SK-N-SH (cell line): ENCODE measurements at regions not wholly inside any gene's neighbourhood (a gene's known extent, or its start where the extent isn't known, plus 50 kb on each side); places are given as distances from the start of the nearest gene placed in this dataset.

Experiments
- CTCF ChIA-PET: fragments of 300-600, 350-600 bp; formaldehyde crosslinking; extraction: SDS; loops from one replicate; lab custom pipeline; 2021; lab: Yijun Ruan, JAX
- POLR2A ChIA-PET: fragments of 350-600 bp; sonication (Branson Sonifier 250); formaldehyde crosslinking; extraction: SDS; loops from one replicate; lab custom pipeline; 2020; ENCODE audit warnings: antibody characterized with exemption, inconsistent platforms; lab: Yijun Ruan, JAX
- DNase-seq: peaks from one replicate; pipeline ENCODE4 v3.0.0; 2012
- H2AFZ ChIP-seq: fragments of 200-600 bp; sonication (generic); 2 replicates; pipeline ENCODE4 v1.8.1; 2016; ENCODE audit warnings: antibody characterized with exemption, mild to moderate bottlenecking, low read depth
- H3F3A ChIP-seq: fragments of 200-600 bp; sonication (generic); replicated peaks from 2 replicates; pipeline ENCODE3; 2016; ENCODE audit warnings: antibody characterized with exemption, mild to moderate bottlenecking; ENCODE audit not compliant: insufficient read depth
- H3K27ac ChIP-seq, 2 experiments: fragments of 200-500 bp in 1 of 2; fragments of 200-600 bp in 1 of 2; sonication (Bioruptor generic) in 1 of 2; sonication (generic), shearing (Covaris generic) in 1 of 2; 2 replicates each; pipeline versions ENCODE4 v1.5.1 to v1.6.1; 2014 to 2016; ENCODE audit warnings: low read depth in 2 of 2, inconsistent platforms in 1 of 2, low read length in 1 of 2, mild to moderate bottlenecking in 1 of 2, mixed read lengths in 1 of 2
- H3K27me3 ChIP-seq: fragments of 200-600 bp; sonication (generic), shearing (Covaris generic); 2 replicates; pipeline ENCODE4 v1.6.1; 2016; ENCODE audit warnings: mixed run types; ENCODE audit not compliant: insufficient read depth
- H3K36me3 ChIP-seq, 2 experiments: fragments of 200-500 bp in 1 of 2; fragments of 200-600 bp in 1 of 2; sonication (Bioruptor generic) in 1 of 2; sonication (generic) in 1 of 2; replicated peaks in 1 of 2; 2 replicates each; pipeline versions ENCODE3 to v1.5.1; 2014 to 2016; ENCODE audit warnings: low read length in 1 of 2, mild to moderate bottlenecking in 1 of 2; ENCODE audit not compliant: insufficient read depth in 2 of 2, control insufficient read depth in 1 of 2
- H3K4me1 ChIP-seq, 2 experiments: fragments of 200-500 bp in 1 of 2; fragments of 200-600 bp in 1 of 2; sonication (Bioruptor generic) in 1 of 2; sonication (generic), shearing (Covaris generic) in 1 of 2; 2 replicates each; pipeline versions ENCODE4 v1.5.1 to v1.6.1; 2014 to 2016; ENCODE audit warnings: low read depth in 1 of 2, low read length in 1 of 2, mixed run types in 1 of 2; ENCODE audit not compliant: insufficient read depth in 2 of 2, control insufficient read depth in 1 of 2
- H3K4me2 ChIP-seq: fragments of 200-600 bp; sonication (generic), shearing (Covaris generic); 2 replicates; pipeline ENCODE4 v1.6.1; 2017; ENCODE audit warnings: mixed run types
- H3K4me3 ChIP-seq, 2 experiments: fragments of 200-500 bp in 1 of 2; fragments of 200-600 bp in 1 of 2; sonication (Bioruptor generic) in 1 of 2; sonication (generic), shearing (Covaris generic) in 1 of 2; 2 replicates each; pipeline versions ENCODE4 v1.5.1 to v1.8.1; 2014 to 2016; ENCODE audit warnings: low read depth in 2 of 2, inconsistent platforms in 1 of 2, low read length in 1 of 2, mild to moderate bottlenecking in 1 of 2, mixed read lengths in 1 of 2, moderate library complexity in 1 of 2
- H3K79me2 ChIP-seq: fragments of 200-600 bp; sonication (generic); 2 replicates; pipeline ENCODE4 v1.8.1; 2017; ENCODE audit warnings: mild to moderate bottlenecking; ENCODE audit not compliant: insufficient read depth
- H3K9ac ChIP-seq: fragments of 200-600 bp; sonication (generic); 2 replicates; pipeline ENCODE4 v1.6.1; 2017; ENCODE audit warnings: mixed run types
- H3K9me2 ChIP-seq: fragments of 200-600 bp; sonication (generic); 2 replicates; pipeline ENCODE4 v1.6.1; 2017; ENCODE audit warnings: mixed run types
- H3K9me3 ChIP-seq: fragments of 200-600 bp; sonication (generic); 2 replicates; pipeline ENCODE4 v1.6.1; 2017; ENCODE audit warnings: mixed run types, mild to moderate bottlenecking, moderate library complexity
- H4K20me1 ChIP-seq: fragments of 200-600 bp; sonication (generic); 2 replicates; pipeline ENCODE4 v1.6.1; 2017; ENCODE audit warnings: mild to moderate bottlenecking, mixed run types; ENCODE audit not compliant: insufficient read depth
- CHD2 ChIP-seq: fragments of 150-350 bp; IDR thresholded peaks from 2 replicates; pipeline ENCODE4 v1.6.1; 2018; ENCODE audit warnings: low read length; ENCODE audit not compliant: partially characterized antibody
- ELF1 ChIP-seq: IDR thresholded peaks from 2 replicates; pipeline ENCODE4 v1.4.0; 2012
- EZH2phosphoT487 ChIP-seq: fragments of 200-600 bp; sonication (generic); IDR thresholded peaks from 2 replicates; pipeline ENCODE4 v1.6.1; 2017; ENCODE audit warnings: low read depth, mixed run types, mild to moderate bottlenecking, antibody characterized with exemption, moderate library complexity, borderline replicate concordance
- MAX ChIP-seq: IDR thresholded peaks from 2 replicates; pipeline ENCODE4 v1.4.0; 2012; ENCODE audit warnings: low read depth
- PBX3 ChIP-seq: IDR thresholded peaks from 2 replicates; pipeline ENCODE4; 2012
- RAD21 ChIP-seq: IDR thresholded peaks from 2 replicates; pipeline ENCODE4 v1.6.1; 2012; ENCODE audit warnings: mild to moderate bottlenecking, low read length
- RCOR1 ChIP-seq: fragments of 150-350 bp; IDR thresholded peaks from 2 replicates; pipeline ENCODE4 v1.6.1; 2017; ENCODE audit warnings: antibody characterized with exemption, low read length
- RXRA ChIP-seq: IDR thresholded peaks from 2 replicates; pipeline ENCODE4 v1.4.0; 2012; ENCODE audit warnings: low read depth, mild to moderate bottlenecking, borderline replicate concordance
- SMC3 ChIP-seq: IDR thresholded peaks from 2 replicates; pipeline ENCODE4 v1.6.1; 2012; ENCODE audit warnings: low read depth, low read length, improper control_type of control experiment
- TAF1 ChIP-seq: IDR thresholded peaks from 2 replicates; pipeline ENCODE4 v1.6.1; 2012; ENCODE audit warnings: low read depth, mild to moderate bottlenecking, low read length, moderate library complexity, borderline replicate concordance
- USF1 ChIP-seq: IDR thresholded peaks from 2 replicates; pipeline ENCODE4 v1.4.0; 2012; ENCODE audit warnings: low read depth, borderline replicate concordance
- YY1 ChIP-seq: IDR thresholded peaks from 2 replicates; pipeline ENCODE4 v1.4.0; 2012; ENCODE audit warnings: low read depth, mild to moderate bottlenecking
- WGBS: methylation state at CpG from one replicate; pipeline ENCODE4 v1.1.6; 2017; ENCODE audit warnings: low lambda C conversion rate; 5-methylcytosine and 5-hydroxymethylcytosine counted together
- TF ChIP-seq, protein P1 (sequence below): IDR thresholded peaks from 2 replicates; pipeline ENCODE4 v1.6.1; 2012; ENCODE audit warnings: mild to moderate bottlenecking, low read depth, low read length, moderate library complexity
- TF ChIP-seq, protein P2 (sequence below): fragments of 150-350 bp; IDR thresholded peaks from 2 replicates; pipeline ENCODE4 v1.6.1; 2017; ENCODE audit warnings: antibody characterized with exemption, low read length, low read depth, borderline replicate concordance
- TF ChIP-seq, protein P3 (sequence below): IDR thresholded peaks from 2 replicates; pipeline ENCODE4 v1.4.0; 2012; ENCODE audit warnings: low read depth, borderline replicate concordance

GRCh38 chr13:105370011-105370650, 1165.3 kb downstream of the EFNB2 start:
- DNase-seq, result no peak
- POLR2A ChIA-PET, result no interaction called here
- Histone ChIP-seq H3K79me2 (no peaks in the 10 kb centered on the region), H4K20me1 (no peaks in the 10 kb centered on the region), H3K27me3 (no peaks in the 10 kb centered on the region), H3K9me3 (no peaks in the 10 kb centered on the region; the same call in 1 of the 2 replicates), H3K4me2 (no peak overlapping the region), H3F3A (no peaks in the 10 kb centered on the region), H3K9me2 (no peaks in the 10 kb centered on the region; the same call in 1 of the 2 replicates), H3K27ac (no peak overlapping the region), H3K36me3 (no peaks in the 10 kb centered on the region), H3K9ac (no peak overlapping the region), H2AFZ (no peak overlapping the region), H3K4me3 (no peak overlapping the region), H3K4me1 (no peaks in the 10 kb centered on the region; a peak in 2 of 4 replicates)
- 22% methylated on average over 2 of the region's 2 CpGs for WGBS
- CTCF ChIA-PET, result interaction anchor here (1.0 kb wide), 1 partner anchor 22 kb away, joined by 3 read pairs; no protein-coding TSS in a partner anchor
- TF ChIP-seq, protein P1, sequence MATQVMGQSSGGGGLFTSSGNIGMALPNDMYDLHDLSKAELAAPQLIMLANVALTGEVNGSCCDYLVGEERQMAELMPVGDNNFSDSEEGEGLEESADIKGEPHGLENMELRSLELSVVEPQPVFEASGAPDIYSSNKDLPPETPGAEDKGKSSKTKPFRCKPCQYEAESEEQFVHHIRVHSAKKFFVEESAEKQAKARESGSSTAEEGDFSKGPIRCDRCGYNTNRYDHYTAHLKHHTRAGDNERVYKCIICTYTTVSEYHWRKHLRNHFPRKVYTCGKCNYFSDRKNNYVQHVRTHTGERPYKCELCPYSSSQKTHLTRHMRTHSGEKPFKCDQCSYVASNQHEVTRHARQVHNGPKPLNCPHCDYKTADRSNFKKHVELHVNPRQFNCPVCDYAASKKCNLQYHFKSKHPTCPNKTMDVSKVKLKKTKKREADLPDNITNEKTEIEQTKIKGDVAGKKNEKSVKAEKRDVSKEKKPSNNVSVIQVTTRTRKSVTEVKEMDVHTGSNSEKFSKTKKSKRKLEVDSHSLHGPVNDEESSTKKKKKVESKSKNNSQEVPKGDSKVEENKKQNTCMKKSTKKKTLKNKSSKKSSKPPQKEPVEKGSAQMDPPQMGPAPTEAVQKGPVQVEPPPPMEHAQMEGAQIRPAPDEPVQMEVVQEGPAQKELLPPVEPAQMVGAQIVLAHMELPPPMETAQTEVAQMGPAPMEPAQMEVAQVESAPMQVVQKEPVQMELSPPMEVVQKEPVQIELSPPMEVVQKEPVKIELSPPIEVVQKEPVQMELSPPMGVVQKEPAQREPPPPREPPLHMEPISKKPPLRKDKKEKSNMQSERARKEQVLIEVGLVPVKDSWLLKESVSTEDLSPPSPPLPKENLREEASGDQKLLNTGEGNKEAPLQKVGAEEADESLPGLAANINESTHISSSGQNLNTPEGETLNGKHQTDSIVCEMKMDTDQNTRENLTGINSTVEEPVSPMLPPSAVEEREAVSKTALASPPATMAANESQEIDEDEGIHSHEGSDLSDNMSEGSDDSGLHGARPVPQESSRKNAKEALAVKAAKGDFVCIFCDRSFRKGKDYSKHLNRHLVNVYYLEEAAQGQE, result no peak
- TF ChIP-seq SMC3 (no peak), MAX (no peak), TAF1 (no peak), EZH2phosphoT487 (no peak), YY1 (no peak), RCOR1 (no peak), PBX3 (no peak), RAD21 (no peak), CHD2 (no peak), USF1 (no peak), ELF1 (no peak), RXRA (no peak)
- TF ChIP-seq, protein P2, sequence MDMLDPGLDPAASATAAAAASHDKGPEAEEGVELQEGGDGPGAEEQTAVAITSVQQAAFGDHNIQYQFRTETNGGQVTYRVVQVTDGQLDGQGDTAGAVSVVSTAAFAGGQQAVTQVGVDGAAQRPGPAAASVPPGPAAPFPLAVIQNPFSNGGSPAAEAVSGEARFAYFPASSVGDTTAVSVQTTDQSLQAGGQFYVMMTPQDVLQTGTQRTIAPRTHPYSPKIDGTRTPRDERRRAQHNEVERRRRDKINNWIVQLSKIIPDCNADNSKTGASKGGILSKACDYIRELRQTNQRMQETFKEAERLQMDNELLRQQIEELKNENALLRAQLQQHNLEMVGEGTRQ, result no peak
- TF ChIP-seq, protein P3, sequence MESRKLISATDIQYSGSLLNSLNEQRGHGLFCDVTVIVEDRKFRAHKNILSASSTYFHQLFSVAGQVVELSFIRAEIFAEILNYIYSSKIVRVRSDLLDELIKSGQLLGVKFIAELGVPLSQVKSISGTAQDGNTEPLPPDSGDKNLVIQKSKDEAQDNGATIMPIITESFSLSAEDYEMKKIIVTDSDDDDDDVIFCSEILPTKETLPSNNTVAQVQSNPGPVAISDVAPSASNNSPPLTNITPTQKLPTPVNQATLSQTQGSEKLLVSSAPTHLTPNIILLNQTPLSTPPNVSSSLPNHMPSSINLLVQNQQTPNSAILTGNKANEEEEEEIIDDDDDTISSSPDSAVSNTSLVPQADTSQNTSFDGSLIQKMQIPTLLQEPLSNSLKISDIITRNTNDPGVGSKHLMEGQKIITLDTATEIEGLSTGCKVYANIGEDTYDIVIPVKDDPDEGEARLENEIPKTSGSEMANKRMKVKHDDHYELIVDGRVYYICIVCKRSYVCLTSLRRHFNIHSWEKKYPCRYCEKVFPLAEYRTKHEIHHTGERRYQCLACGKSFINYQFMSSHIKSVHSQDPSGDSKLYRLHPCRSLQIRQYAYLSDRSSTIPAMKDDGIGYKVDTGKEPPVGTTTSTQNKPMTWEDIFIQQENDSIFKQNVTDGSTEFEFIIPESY, result no peak
